ENCODE measurements at regions not wholly inside any gene's neighbourhood (a gene's known extent, or its start where the extent isn't known, plus 50 kb on each side); places are given as distances from the start of the nearest gene placed in this dataset.
A peak's percentile ranks its signal among the peaks of the same experiment; 100 is the strongest.

- no peaks in the 10 kb centered on the region for H3K36me3 ChIP-seq (ENCODE audit: insufficient read depth, low read length)
- no peak overlapping the region for H3K27ac ChIP-seq
- no peak for TF ChIP-seq EZH2 (IDR thresholded peaks at IDR 0.05)
- no peak for TF ChIP-seq FOXP2 (optimal IDR thresholded peaks at IDR 0.05; ENCODE audit: control extremely low read depth, extremely low read length, insufficient read depth)
- TF ChIP-seq POLR2AphosphoS5 (IDR thresholded peaks at IDR 0.05; ENCODE audit: borderline replicate concordance, low read depth, low read length): no peak
- no peaks in the 10 kb centered on the region for H3K9me3 ChIP-seq (ENCODE audit: low read depth, low read length)
- DNase-seq (ENCODE audit: low read depth, low spot score): no peak
- H3K4me3 ChIP-seq: no peak overlapping the region
- H3K9ac ChIP-seq (ENCODE audit: insufficient read length): no peak overlapping the region
These were observed 218.9 kb upstream of the SLITRK5 start for GRCh38 chr13:87452281-87452680.

- Histone ChIP-seq H3K9ac (ENCODE audit: insufficient read length) (no peak overlapping the region), H3K4me3 (no peak overlapping the region), H3K9me3 (ENCODE audit: low read depth, low read length) (no peaks in the 10 kb centered on the region), H3K36me3 (ENCODE audit: insufficient read depth, low read length) (no peaks in the 10 kb centered on the region), H3K27ac (no peak overlapping the region)
- TF ChIP-seq FOXP2 (optimal IDR thresholded peaks at IDR 0.05; ENCODE audit: control extremely low read depth, extremely low read length, insufficient read depth) (no peak), EZH2 (IDR thresholded peaks at IDR 0.05) (no peak), POLR2AphosphoS5 (IDR thresholded peaks at IDR 0.05; ENCODE audit: borderline replicate concordance, low read depth, low read length) (no peak)
- DNase-seq (ENCODE audit: low read depth, low spot score): no peak
These were observed 217.9 kb upstream of the SLITRK5 start for GRCh38 chr13:87453244-87453643.

GRCh38 chr13:87459419-87459818 lies 211.8 kb upstream of the SLITRK5 start:
- Histone ChIP-seq H3K9me3 (ENCODE audit: low read depth, low read length) (no peaks in the 10 kb centered on the region), H3K36me3 (ENCODE audit: insufficient read depth, low read length) (no peaks in the 10 kb centered on the region), H3K27ac (no peak overlapping the region), H3K4me3 (no peak overlapping the region), H3K9ac (ENCODE audit: insufficient read length) (no peak overlapping the region)
- DNase-seq (ENCODE audit: low read depth, low spot score): no peak
- TF ChIP-seq EZH2 (IDR thresholded peaks at IDR 0.05): no peak

DNA sequence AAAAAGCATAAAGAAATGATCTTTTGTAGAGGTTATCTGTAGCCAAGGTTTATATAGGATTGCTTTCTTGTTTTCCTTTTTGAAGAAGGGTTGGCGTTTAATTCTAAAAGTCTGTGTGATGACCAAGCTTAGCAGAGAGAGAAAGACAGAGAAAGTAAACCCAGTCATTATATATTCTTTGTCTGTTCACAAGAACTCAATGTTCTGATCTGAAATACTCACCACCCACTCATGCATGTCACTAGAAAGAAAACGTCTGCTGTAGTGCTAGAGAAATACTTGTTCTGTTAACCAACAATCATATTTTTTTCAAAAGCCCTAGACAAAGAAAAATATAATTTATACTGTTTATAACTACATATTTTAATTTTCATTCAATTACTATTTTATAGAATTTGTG lies 173.7 kb upstream of the SLITRK5 start:
- Histone ChIP-seq H3K9ac (ENCODE audit: insufficient read length) (no peak overlapping the region), H3K4me3 (no peak overlapping the region), H3K9me3 (ENCODE audit: low read depth, low read length) (no peaks in the 10 kb centered on the region), H3K27ac (no peak overlapping the region), H3K36me3 (ENCODE audit: insufficient read depth, low read length) (no peaks in the 10 kb centered on the region)
- TF ChIP-seq FOXP2 (optimal IDR thresholded peaks at IDR 0.05; ENCODE audit: control extremely low read depth, extremely low read length, insufficient read depth): no peak
- TF ChIP-seq POLR2AphosphoS5 (IDR thresholded peaks at IDR 0.05; ENCODE audit: borderline replicate concordance, low read depth, low read length): no peak
- no peak for TF ChIP-seq EZH2 (IDR thresholded peaks at IDR 0.05)
- no peak for DNase-seq (ENCODE audit: low read depth, low spot score)

DNA sequence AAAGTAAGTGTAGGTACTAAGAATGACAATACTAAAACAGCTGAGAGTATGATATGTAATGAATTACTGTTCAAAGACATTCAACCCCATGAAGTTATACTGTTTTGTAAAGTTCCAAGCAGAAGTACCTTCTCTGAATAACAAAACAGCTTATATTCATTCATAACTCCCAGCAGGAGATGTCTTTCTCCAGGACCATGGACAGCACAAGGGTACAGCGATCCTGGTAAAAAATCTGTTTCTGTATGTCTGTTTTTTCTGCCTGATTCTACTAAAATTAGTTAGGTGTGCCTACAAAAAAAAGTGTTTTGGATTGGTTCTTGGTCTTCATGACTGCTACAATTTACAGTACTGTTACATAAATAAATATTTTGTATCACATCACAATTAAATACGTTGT lies 172.5 kb upstream of the SLITRK5 start:
- H3K9ac ChIP-seq (ENCODE audit: insufficient read length): no peak overlapping the region
- H3K4me3 ChIP-seq: no peak overlapping the region
- H3K36me3 ChIP-seq (ENCODE audit: insufficient read depth, low read length): no peaks in the 10 kb centered on the region
- TF ChIP-seq FOXP2 (optimal IDR thresholded peaks at IDR 0.05; ENCODE audit: control extremely low read depth, extremely low read length, insufficient read depth): no peak
- no peak for TF ChIP-seq EZH2 (IDR thresholded peaks at IDR 0.05)
- no peak for TF ChIP-seq POLR2AphosphoS5 (IDR thresholded peaks at IDR 0.05; ENCODE audit: borderline replicate concordance, low read depth, low read length)
- H3K9me3 ChIP-seq (ENCODE audit: low read depth, low read length): no peaks in the 10 kb centered on the region
- DNase-seq (ENCODE audit: low read depth, low spot score): peak; percentile 28
- no peak overlapping the region for H3K27ac ChIP-seq

- DNase-seq (ENCODE audit: low read depth, low spot score): no peak
- no peak for TF ChIP-seq POLR2AphosphoS5 (IDR thresholded peaks at IDR 0.05; ENCODE audit: borderline replicate concordance, low read depth, low read length)
- TF ChIP-seq FOXP2 (optimal IDR thresholded peaks at IDR 0.05; ENCODE audit: control extremely low read depth, extremely low read length, insufficient read depth): no peak
- no peak for TF ChIP-seq EZH2 (IDR thresholded peaks at IDR 0.05)
- H3K36me3 ChIP-seq (ENCODE audit: insufficient read depth, low read length): no peaks in the 10 kb centered on the region
These were observed 146.4 kb upstream of the SLITRK5 start for GRCh38 chr13:87524775-87525174.

GRCh38 chr13:87533776-87534175 lies 137.4 kb upstream of the SLITRK5 start:
- no peak for TF ChIP-seq FOXP2 (optimal IDR thresholded peaks at IDR 0.05; ENCODE audit: control extremely low read depth, extremely low read length, insufficient read depth)
- TF ChIP-seq EZH2 (IDR thresholded peaks at IDR 0.05): no peak
- no peak for TF ChIP-seq POLR2AphosphoS5 (IDR thresholded peaks at IDR 0.05; ENCODE audit: borderline replicate concordance, low read depth, low read length)
- Histone ChIP-seq H3K9ac (ENCODE audit: insufficient read length) (no peak overlapping the region), H3K9me3 (ENCODE audit: low read depth, low read length) (no peaks in the 10 kb centered on the region), H3K27ac (no peak overlapping the region), H3K4me3 (no peak overlapping the region), H3K36me3 (ENCODE audit: insufficient read depth, low read length) (no peaks in the 10 kb centered on the region)
- DNase-seq (ENCODE audit: low read depth, low spot score): no peak

More at GRCh38 chr13:87524775-87525174, 146.4 kb upstream of the SLITRK5 start:
- no peak overlapping the region for H3K27ac ChIP-seq
- no peak overlapping the region for H3K9ac ChIP-seq (ENCODE audit: insufficient read length)
- H3K4me3 ChIP-seq: no peak overlapping the region
- H3K9me3 ChIP-seq (ENCODE audit: low read depth, low read length): no peaks in the 10 kb centered on the region

DNA sequence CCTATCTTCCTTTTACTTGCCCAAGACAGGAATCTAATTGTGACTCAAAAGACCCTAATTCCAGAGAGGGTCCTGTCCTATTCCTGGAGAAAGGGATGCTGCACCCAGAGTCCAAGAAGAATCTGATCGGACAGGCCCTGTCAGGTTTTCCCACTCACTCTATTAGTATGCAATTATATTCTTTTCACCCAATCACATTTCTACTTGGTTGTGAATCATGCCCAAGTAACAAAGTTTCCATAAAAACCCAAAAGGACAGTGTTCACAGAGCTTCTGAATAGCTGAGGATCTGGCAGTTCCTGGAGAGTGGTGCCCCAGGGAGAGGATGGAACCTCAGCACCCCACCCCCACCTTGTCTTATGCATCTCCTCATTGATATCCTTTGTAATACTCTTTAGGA lies 135.3 kb upstream of the SLITRK5 start:
- Histone ChIP-seq H3K9ac (ENCODE audit: insufficient read length) (no peak overlapping the region), H3K9me3 (ENCODE audit: low read depth, low read length) (no peaks in the 10 kb centered on the region), H3K4me3 (no peak overlapping the region), H3K27ac (no peak overlapping the region), H3K36me3 (ENCODE audit: insufficient read depth, low read length) (no peaks in the 10 kb centered on the region)
- TF ChIP-seq POLR2AphosphoS5 (IDR thresholded peaks at IDR 0.05; ENCODE audit: borderline replicate concordance, low read depth, low read length) (no peak), FOXP2 (optimal IDR thresholded peaks at IDR 0.05; ENCODE audit: control extremely low read depth, extremely low read length, insufficient read depth) (no peak), EZH2 (IDR thresholded peaks at IDR 0.05) (no peak)
- no peak for DNase-seq (ENCODE audit: low read depth, low spot score)

DNA sequence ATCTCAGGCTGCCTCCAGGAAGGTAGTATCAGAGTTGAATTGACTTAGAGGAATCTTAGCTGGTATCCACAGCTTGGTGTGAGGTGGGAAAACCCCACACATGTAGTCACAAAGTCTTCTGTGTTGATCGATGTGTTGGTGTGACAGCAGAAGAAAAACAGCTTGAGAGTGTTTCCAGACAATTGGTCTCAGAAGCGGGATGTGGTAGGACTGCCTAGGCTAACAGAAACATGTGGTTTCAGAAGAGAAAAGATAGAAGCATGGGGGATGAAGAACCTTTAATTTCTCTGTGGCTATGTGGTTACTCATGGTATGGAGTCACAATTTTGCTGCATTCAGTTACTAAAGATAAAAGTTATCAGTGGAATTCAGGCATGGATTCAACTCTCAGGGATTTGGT lies 134.7 kb upstream of the SLITRK5 start:
- Histone ChIP-seq H3K4me3 (no peak overlapping the region), H3K36me3 (ENCODE audit: insufficient read depth, low read length) (no peaks in the 10 kb centered on the region), H3K9me3 (ENCODE audit: low read depth, low read length) (no peaks in the 10 kb centered on the region), H3K27ac (no peak overlapping the region), H3K9ac (ENCODE audit: insufficient read length) (no peak overlapping the region)
- TF ChIP-seq POLR2AphosphoS5 (IDR thresholded peaks at IDR 0.05; ENCODE audit: borderline replicate concordance, low read depth, low read length) (no peak), EZH2 (IDR thresholded peaks at IDR 0.05) (no peak)
- no peak for DNase-seq (ENCODE audit: low read depth, low spot score)

All from SK-N-MC (cell line).